Type B pancreatic cell (in vitro differentiated cells): ENCODE measurements at regions not wholly inside any gene's neighbourhood (a gene's known extent, or its start where the extent isn't known, plus 50 kb on each side); places are given as distances from the start of the nearest gene placed in this dataset.
"Not testable (repeated sequence)": the region's sequence is repeated elsewhere in the genome, so short reads cannot be mapped to it uniquely, and the experiment has no call there.

Experiments used
- DNase-seq: peaks from one replicate; pipeline ENCODE4 v3.0.0; 2021; ENCODE audit warnings: mixed read lengths; ENCODE audit not compliant: unreplicated experiment; ENCODE audit errors: extremely low spot score
- H3K27ac Mint-ChIP-seq: 2 replicates; pipeline ENCODE4 v1.8.0; 2021; ENCODE audit warnings: mild to moderate bottlenecking, mixed read lengths
- H3K27me3 Mint-ChIP-seq: 2 replicates; pipeline ENCODE4 v1.8.0; 2021; ENCODE audit warnings: mixed read lengths
- H3K36me3 Mint-ChIP-seq: 2 replicates; pipeline ENCODE4 v1.8.0; 2021; ENCODE audit warnings: mixed read lengths
- H3K4me1 Mint-ChIP-seq: one replicate; pipeline ENCODE4 v1.8.0; 2021; ENCODE audit warnings: mixed read lengths; ENCODE audit not compliant: unreplicated experiment
- H3K4me3 Mint-ChIP-seq: 2 replicates; pipeline ENCODE4 v1.8.0; 2021; ENCODE audit warnings: mild to moderate bottlenecking, mixed read lengths
- H3K9me3 Mint-ChIP-seq: 2 replicates; pipeline ENCODE4 v1.8.0; 2021; ENCODE audit warnings: mixed read lengths
- CTCF ChIP-seq: fragments of 200-600 bp; sonication (generic); conservative IDR thresholded peaks from 2 replicates; pipeline ENCODE4 v1.5.0; 2021; ENCODE audit warnings: antibody characterized with exemption, mild to moderate bottlenecking

DNA sequence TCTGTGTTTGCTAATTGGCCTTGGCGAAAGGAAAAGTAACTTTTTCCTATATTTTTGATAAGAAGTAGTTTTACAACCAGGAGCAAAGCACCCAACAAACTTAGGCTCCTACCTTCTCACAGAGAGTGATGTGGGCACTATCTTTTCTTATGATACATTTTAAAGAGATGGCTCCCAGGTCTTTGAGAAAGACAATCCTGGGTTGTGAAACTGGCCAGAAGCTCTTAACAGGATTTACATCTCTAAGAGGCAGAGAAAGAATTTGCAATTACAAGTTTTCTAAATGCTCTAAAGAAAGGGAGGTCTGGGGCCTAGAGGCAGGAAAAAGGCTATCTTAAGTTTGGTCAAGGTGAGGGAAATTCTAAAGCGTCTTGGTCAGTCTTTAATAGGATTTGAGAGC is 609.7 kb downstream of the VGLL3 start:
- Mint-ChIP-seq H3K4me3 (no peak overlapping the region), H3K36me3 (no peaks in the 10 kb centered on the region), H3K27ac (no peak overlapping the region), H3K4me1 (no peaks in the 10 kb centered on the region), H3K27me3 (no peaks in the 10 kb centered on the region), H3K9me3 (no peaks in the 10 kb centered on the region)
- no peak for DNase-seq
- no peak for TF ChIP-seq CTCF

- TF ChIP-seq CTCF = no peak
- Mint-ChIP-seq H3K27ac (no peak overlapping the region), H3K4me1 (no peaks in the 10 kb centered on the region), H3K4me3 (no peak overlapping the region), H3K9me3 (no peaks in the 10 kb centered on the region), H3K27me3 (no peaks in the 10 kb centered on the region), H3K36me3 (no peaks in the 10 kb centered on the region)
- DNase-seq = no peak
These were observed 611.7 kb downstream of the VGLL3 start for GRCh38 chr3:86379280-86379679.

GRCh38 chr3:86378829-86379228 is 612.1 kb downstream of the VGLL3 start:
- Mint-ChIP-seq H3K36me3 (no peaks in the 10 kb centered on the region), H3K27me3 (no peaks in the 10 kb centered on the region), H3K27ac (no peak overlapping the region), H3K4me3 (no peak overlapping the region), H3K4me1 (no peaks in the 10 kb centered on the region), H3K9me3 (no peaks in the 10 kb centered on the region)
- no peak for DNase-seq
- TF ChIP-seq CTCF = no peak

- not testable (repeated sequence) for H3K27me3 Mint-ChIP-seq, H3K4me1 Mint-ChIP-seq, H3K36me3 Mint-ChIP-seq, DNase-seq, H3K4me3 Mint-ChIP-seq, H3K27ac Mint-ChIP-seq, H3K9me3 Mint-ChIP-seq
These were observed 655.4 kb downstream of the VGLL3 start for GRCh38 chr3:86335566-86335965.

GRCh38 chr3:86333636-86334035 is 657.3 kb downstream of the VGLL3 start:
- TF ChIP-seq CTCF = no peak
- H3K4me3 Mint-ChIP-seq = no peak overlapping the region
- no peaks in the 10 kb centered on the region for H3K27me3 Mint-ChIP-seq
- no peak for DNase-seq
- no peaks in the 10 kb centered on the region for H3K4me1 Mint-ChIP-seq
- H3K27ac Mint-ChIP-seq = no peak overlapping the region
- no peaks in the 10 kb centered on the region for H3K9me3 Mint-ChIP-seq
- H3K36me3 Mint-ChIP-seq = no peaks in the 10 kb centered on the region

- H3K9me3 Mint-ChIP-seq = peaks cover 3% of the 10 kb centered on the region
- DNase-seq = no peak
- H3K36me3 Mint-ChIP-seq = no peaks in the 10 kb centered on the region
- TF ChIP-seq CTCF = no peak
- H3K4me3 Mint-ChIP-seq = no peak overlapping the region
- no peak overlapping the region for H3K27ac Mint-ChIP-seq
- no peaks in the 10 kb centered on the region for H3K27me3 Mint-ChIP-seq
- H3K4me1 Mint-ChIP-seq = no peaks in the 10 kb centered on the region
These were observed 687.0 kb downstream of the VGLL3 start for GRCh38 chr3:86303935-86304334.
